Hepatic stellate cell (primary cell): ENCODE measurements at regions not wholly inside any gene's neighbourhood (a gene's known extent, or its start where the extent isn't known, plus 50 kb on each side); places are given as distances from the start of the nearest gene placed in this dataset.

Source experiments
- DNase-seq: peaks from one replicate; pipeline ENCODE4 v3.0.0; 2011; ENCODE audit warnings: low spot score

- DNase-seq, result no peak
These were observed 104.7 kb upstream of the SSBP2 start for GRCh38 chr5:81855591-81855990.

DNA sequence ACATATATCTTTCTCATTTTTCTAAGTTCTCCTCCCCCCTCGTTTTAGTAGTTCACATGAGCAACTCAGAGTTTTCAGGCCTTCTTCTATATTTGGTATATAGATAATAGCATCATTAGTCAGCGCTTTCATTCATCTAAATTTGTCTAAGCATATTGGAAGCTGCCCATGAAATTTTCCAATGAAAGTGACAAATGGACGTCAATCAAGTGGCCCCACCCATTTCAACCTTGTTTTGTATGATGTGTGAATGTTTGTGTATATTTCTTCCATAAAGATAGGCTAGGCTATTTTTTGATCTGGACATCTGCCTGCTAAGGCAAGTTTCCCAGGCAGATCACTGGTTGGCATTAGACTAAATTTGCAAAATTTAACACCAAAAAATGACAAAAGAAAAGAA is 104.0 kb upstream of the SSBP2 start:
- no peak for DNase-seq

GRCh38 chr5:81854485-81854884 is 103.6 kb upstream of the SSBP2 start:
- no peak for DNase-seq

- DNase-seq, result no peak
These were observed 102.1 kb upstream of the SSBP2 start for GRCh38 chr5:81853030-81853357.

DNA sequence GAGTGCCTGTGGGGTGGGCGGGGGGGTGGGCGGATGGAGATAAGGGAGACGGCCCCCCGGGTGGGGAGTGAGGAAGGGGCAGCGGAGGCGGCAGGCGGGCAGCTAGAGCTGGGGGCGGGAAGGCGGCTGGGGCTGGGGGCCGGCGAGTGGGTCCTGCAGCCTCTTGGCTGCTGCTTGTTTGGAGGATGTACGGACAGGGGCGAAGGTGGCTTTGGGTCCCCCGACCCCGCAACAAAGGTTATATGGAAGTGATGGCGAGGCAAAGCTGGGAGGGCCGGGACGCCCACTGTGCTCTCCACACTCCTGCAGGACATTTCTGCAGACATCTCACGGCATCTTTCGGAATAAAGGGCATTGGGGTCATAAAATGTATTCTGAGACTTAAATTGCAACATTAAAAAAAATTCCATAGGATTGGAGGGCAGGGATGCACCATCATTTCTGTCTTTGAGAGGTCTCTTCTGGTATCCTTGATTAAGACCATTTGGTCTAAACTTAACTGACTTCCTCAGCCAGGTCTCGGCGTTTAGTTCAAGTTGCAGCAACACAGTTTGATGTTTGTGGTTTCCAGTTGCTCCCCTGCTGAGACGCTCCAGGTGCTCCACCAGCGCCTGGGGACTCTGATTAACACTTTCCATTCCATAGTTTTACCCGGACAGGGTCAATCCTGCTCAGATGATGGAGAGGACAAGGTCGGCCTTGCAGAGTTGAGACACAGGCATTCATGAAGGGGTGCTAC is 101.6 kb upstream of the SSBP2 start:
- no peak for DNase-seq

- DNase-seq, result peak; percentile 91
These were observed 100.7 kb upstream of the SSBP2 start for GRCh38 chr5:81851481-81852178.

- no peak for DNase-seq
These were observed 99.8 kb upstream of the SSBP2 start for GRCh38 chr5:81850501-81851357.

DNA sequence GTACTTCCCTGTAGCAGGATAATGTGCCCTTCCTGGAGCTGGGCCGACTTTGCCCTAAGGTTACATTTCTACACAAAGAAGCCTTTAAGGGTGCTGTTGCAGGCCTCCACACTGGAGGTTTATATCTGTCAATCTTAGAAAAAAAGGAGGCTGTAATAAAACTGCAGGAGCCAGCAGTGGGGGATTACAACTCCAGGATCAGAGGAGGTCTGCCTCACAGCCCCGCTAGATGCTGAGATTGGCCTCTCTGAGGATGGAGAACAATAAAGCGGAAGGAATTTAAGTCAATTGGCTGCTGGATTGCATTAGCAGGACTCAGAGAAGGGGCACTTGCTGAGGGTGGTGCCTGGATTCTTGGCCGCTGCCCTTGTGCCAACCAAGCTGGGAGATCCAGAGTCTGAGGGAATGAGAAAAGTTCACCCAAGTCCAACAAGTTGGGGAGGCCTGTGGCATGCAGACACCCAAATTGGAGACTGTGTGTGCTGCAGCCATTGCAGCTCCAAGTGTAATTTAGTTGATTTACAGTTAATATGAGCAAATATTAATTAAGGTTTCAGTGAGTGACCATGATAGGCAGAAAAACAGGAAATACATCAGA is 99.0 kb upstream of the SSBP2 start:
- DNase-seq, result no peak

DNA sequence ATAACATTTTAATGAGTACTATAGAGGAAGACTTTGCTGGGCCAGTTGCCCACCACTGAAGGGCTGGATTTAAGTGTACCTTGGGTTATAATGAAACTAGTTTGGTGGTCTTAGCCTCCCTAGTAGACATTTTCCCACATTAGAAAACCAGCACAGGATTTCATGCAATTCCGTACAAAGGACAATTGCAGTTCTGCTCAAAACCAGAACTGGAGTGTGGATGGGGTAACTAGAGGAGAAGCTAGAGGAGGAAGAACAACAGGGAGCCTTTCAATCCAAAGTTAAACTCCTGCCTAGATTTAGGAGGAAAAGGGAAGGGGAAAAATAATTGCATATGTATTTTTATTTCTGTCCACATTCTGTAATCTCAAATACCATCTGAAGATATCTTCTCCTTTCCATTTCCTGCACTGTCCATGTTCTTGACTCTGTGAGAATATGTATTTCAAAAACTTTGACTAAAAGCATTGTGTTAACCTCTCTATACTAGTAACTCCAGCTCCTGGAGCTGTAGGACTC is 97.5 kb upstream of the SSBP2 start:
- no peak for DNase-seq

GRCh38 chr5:81846301-81846700 is 95.4 kb upstream of the SSBP2 start:
- DNase-seq, result no peak

- no peak for DNase-seq
These were observed 92.9 kb upstream of the SSBP2 start for GRCh38 chr5:81843845-81844244.

DNA sequence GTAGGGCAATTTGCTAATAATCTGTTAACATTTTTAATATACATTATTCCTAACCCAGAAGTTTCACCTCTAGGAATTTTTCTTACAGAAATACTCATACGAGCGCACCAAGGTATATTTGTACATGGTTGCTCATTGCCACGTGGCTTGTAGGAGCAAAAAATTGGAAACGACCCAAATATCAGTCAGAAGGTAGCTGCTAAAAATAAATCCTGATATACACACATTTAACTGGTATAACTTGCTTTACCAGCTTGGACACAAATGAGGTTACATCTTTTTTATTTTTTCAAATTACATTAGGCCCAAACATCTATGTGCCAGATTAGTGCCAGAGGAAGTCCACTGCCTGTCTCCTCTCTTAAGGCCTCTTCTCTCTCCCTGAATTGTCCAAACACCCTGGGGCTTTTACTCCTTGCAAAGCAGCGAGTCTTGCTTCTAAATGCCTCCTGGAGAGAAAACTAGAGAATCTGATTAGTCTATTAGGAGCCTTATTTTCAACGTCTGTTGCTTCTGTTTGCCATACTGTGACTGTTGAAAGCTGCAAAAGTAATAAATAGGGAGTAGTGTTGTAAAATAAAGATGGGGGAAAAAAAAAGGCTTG is 92.0 kb upstream of the SSBP2 start:
- no peak for DNase-seq

- no peak for DNase-seq
These were observed 88.1 kb upstream of the SSBP2 start for GRCh38 chr5:81839034-81839433.

DNA sequence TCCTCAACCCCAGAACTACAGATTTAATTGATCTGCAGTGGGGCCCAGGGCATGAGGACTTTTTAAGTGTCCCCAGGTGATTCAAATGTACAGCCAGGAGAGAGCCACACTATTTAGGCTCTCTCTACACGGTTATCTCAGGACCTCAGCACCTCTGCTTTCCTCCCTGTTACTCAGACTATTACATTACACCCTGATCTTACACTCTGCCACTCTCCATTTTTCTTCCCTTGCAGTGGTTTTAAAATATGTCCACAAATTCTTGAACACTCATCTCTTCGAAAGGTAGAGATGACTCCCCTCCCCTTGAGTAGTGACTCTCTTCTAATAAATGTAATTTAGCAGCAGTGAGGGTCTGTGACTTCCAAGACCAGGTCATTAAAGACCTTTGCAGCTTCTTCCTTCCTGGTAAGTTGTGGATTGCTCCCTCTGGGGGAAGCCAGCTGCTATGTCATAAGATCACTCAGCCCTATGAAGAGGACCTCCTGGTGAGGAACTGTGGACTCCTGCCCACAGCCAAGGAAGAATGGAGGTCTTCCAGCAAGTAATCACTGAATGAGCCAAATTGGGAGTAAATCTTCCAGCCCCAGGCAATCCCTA is 87.5 kb upstream of the SSBP2 start:
- no peak for DNase-seq

DNA sequence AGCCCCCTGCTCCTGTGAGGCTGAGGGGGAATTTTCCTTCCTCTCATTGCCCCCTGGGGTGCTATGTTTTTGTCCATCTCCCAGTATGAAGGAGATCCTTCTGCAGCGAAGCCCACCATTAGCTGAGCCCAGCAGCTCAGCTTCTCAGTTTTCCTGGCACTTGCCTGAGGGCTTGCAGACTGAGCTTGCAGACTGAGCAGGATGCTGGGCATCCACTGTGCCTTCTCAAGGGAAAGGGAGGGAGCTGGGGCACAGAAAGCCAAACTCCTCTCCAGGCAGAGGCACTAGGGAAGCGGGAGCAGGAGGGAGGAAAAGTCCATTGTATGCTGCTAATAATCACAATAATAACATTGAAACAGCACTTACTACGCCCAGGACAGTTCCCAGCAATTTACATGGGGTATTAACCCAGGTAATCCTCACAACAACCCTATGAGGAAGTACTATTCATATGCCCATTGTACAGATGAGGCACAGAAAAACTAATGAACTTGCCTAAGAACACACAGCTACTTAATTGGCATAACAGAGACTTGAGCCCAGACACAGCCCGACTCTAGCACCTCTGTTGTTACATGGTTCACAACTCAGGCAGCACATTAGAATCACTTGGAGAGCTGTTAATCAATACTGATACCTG is 86.9 kb upstream of the SSBP2 start:
- DNase-seq, result no peak

DNA sequence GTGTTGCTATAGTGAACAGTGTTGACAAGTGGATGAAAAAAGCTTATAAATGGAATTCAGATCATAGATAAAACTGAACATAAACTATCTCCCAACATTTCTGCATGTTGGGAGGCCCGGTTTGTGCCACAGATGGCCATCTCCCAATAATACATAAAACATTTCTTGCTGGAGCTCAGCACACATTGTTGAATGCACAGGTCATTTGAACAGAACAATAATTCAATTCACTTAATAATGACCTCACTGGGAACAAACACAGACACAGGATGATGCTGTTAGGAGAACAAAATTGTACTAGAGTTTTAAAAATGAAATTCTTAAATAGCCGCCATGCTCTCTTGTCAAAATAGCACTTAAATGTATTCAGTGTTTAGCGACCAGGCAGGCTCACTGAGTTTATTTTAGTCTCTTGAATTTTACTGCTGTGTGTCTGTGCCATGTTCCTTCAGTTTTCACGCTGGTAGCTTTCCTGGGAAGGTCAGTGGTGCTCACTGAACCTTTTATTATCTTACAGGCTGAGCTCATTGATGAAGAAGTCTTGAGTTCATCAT is 85.0 kb upstream of the SSBP2 start:
- DNase-seq, result no peak

- DNase-seq, result no peak
These were observed 83.2 kb upstream of the SSBP2 start for GRCh38 chr5:81834021-81834660.

GRCh38 chr5:81830596-81830995 is 79.7 kb upstream of the SSBP2 start:
- DNase-seq, result no peak

DNA sequence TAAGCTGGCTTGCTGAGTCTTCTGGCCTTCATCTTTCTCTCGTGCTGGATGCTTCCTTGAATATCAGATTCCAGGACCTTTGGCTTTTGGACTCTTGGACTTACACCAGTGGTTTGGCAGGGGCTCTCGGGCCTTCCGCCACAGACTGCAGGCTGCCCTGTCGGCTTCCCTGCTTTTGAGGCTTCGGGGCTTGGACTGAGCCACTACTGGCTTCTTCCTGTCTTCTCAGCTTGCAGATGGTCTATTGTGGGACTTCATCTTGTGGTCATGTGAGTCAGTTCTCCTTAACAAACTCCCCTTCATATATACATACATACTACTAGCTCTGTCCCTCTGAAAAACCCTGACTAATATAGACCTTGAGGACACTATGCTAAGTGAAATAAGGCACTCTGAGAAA is 78.3 kb upstream of the SSBP2 start:
- DNase-seq, result no peak

- DNase-seq, result no peak
These were observed 76.6 kb upstream of the SSBP2 start for GRCh38 chr5:81827500-81827899.
